GM23248 (cell line): ENCODE measurements at regions not wholly inside any gene's neighbourhood (a gene's known extent, or its start where the extent isn't known, plus 50 kb on each side); places are given as distances from the start of the nearest gene placed in this dataset.
"Not testable (repeated sequence)": the region's sequence is repeated elsewhere in the genome, so short reads cannot be mapped to it uniquely, and the experiment has no call there.

Experiments
- EZH2 ChIP-seq: fragments of 200-600 bp; sonication (generic); IDR thresholded peaks from 2 replicates; pipeline ENCODE4 v1.6.1; 2018; ENCODE audit warnings: antibody characterized with exemption, mild to moderate bottlenecking; ENCODE audit not compliant: insufficient read depth, poor library complexity, severe bottlenecking
- EZH2phosphoT487 ChIP-seq: fragments of 200-600 bp; sonication (generic); IDR thresholded peaks from 2 replicates; pipeline ENCODE4 v1.6.1; 2018; ENCODE audit warnings: antibody characterized with exemption, moderate library complexity, mild to moderate bottlenecking, low read depth; ENCODE audit not compliant: insufficient read depth

- not testable (repeated sequence) for TF ChIP-seq EZH2, EZH2phosphoT487
Measured at GRCh38 chr1:199930067-199930466, 97.4 kb upstream of the NR5A2 start.
